Activated naive CD8-positive, alpha-beta T cell (primary cell): ENCODE measurements at regions not wholly inside any gene's neighbourhood (a gene's known extent, or its start where the extent isn't known, plus 50 kb on each side); places are given as distances from the start of the nearest gene placed in this dataset.

Source experiments
- H3K27ac Mint-ChIP-seq: one replicate; pipeline ENCODE4 v1.8.0; 2021; ENCODE audit warnings: mixed read lengths
- H3K27me3 Mint-ChIP-seq: one replicate; pipeline ENCODE4 v1.8.0; 2021; ENCODE audit warnings: mixed read lengths
- H3K36me3 Mint-ChIP-seq: one replicate; pipeline ENCODE4 v1.8.0; 2021; ENCODE audit warnings: mixed read lengths
- H3K4me1 Mint-ChIP-seq: one replicate; pipeline ENCODE4 v1.8.0; 2021; ENCODE audit warnings: low read depth, mixed read lengths
- H3K4me3 Mint-ChIP-seq: one replicate; pipeline ENCODE4 v1.8.0; 2021; ENCODE audit warnings: mild to moderate bottlenecking, mixed read lengths
- H3K9me3 Mint-ChIP-seq: one replicate; pipeline ENCODE4 v1.8.0; 2021; ENCODE audit warnings: low read depth, mixed read lengths

DNA sequence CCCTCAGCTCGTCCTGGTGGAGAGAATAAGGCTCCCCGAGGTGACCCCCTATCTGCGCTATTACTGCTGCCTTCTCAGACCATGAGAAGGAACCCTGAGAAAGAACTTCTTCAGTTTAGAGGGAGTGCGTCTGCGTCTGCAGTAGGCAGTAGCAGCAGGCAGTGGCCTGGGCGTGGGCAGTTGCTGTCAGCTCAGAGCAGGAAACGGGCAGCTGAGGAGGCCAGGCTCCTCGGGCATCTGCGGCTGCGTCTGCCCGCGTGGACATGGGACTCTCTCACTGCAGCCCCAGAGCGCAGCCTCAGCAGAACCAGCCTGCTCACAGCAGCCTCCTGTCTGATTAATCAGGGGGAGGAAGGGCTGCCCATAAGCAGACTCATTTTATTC is 49.8 kb upstream of the FCN1 start:
- H3K36me3 Mint-ChIP-seq, result no peaks in the 10 kb centered on the region
- H3K4me3 Mint-ChIP-seq, result no peak overlapping the region
- H3K27me3 Mint-ChIP-seq, result no peaks in the 10 kb centered on the region
- H3K4me1 Mint-ChIP-seq, result no peaks in the 10 kb centered on the region
- H3K9me3 Mint-ChIP-seq, result no peaks in the 10 kb centered on the region
- H3K27ac Mint-ChIP-seq, result no peak overlapping the region

DNA sequence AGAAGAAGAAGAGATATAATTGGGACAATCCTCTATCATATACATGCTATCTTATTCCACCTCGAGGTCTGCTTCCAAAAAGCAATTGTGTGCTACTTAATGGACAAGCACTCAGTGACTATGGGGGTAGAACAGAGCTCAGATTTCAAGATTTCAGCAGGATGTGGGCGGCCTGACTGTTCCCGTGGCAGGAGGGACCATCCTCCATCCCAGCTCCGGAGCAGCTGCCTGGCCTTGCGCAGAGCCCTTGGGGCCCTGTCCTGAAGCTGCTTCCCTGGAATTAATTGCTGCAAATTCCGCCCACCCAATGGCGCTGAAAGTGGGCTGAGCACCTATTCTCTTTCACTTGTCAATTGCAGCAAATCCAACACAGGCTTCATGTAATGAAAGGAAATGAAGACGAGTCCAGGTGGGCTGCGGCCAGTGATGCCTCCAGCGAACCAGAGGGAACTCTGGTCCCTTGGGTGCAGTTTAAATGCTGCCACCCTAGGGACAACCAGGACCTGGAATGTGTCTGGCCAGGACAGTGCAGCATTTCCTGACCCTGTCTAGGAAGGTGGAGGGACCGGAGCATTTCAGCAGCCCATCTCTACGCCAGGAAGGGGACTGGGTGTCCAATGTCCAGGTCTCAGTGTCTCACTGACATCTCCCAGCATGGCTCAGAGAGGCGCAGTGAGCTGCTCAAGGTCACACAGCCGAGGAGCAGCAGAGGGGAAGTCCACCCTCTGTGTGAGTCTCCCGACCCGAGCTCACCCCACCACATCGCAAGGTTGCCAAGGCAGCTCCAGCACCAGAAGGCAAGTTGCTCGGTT is 50.5 kb upstream of the FCN1 start:
- H3K4me1 Mint-ChIP-seq, result no peaks in the 10 kb centered on the region
- no peaks in the 10 kb centered on the region for H3K36me3 Mint-ChIP-seq
- H3K4me3 Mint-ChIP-seq, result no peak overlapping the region
- no peak overlapping the region for H3K27ac Mint-ChIP-seq
- no peaks in the 10 kb centered on the region for H3K9me3 Mint-ChIP-seq
- no peaks in the 10 kb centered on the region for H3K27me3 Mint-ChIP-seq

DNA sequence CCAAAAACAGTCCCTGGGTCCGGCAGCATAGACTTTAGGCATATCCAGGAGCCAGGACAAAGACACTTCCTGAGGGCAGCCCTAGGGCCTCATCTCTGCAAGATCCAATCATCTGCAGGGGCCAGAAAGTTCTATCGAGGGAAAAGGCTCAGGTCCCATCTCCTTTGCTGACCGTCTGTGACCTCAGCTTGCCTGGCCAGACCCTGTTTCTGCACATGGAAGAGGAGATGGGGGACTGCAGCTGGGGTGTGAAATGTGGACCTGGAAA is 51.0 kb upstream of the FCN1 start:
- H3K4me1 Mint-ChIP-seq, result no peaks in the 10 kb centered on the region
- H3K9me3 Mint-ChIP-seq, result no peaks in the 10 kb centered on the region
- no peak overlapping the region for H3K27ac Mint-ChIP-seq
- no peaks in the 10 kb centered on the region for H3K27me3 Mint-ChIP-seq
- no peaks in the 10 kb centered on the region for H3K36me3 Mint-ChIP-seq
- H3K4me3 Mint-ChIP-seq, result no peak overlapping the region

DNA sequence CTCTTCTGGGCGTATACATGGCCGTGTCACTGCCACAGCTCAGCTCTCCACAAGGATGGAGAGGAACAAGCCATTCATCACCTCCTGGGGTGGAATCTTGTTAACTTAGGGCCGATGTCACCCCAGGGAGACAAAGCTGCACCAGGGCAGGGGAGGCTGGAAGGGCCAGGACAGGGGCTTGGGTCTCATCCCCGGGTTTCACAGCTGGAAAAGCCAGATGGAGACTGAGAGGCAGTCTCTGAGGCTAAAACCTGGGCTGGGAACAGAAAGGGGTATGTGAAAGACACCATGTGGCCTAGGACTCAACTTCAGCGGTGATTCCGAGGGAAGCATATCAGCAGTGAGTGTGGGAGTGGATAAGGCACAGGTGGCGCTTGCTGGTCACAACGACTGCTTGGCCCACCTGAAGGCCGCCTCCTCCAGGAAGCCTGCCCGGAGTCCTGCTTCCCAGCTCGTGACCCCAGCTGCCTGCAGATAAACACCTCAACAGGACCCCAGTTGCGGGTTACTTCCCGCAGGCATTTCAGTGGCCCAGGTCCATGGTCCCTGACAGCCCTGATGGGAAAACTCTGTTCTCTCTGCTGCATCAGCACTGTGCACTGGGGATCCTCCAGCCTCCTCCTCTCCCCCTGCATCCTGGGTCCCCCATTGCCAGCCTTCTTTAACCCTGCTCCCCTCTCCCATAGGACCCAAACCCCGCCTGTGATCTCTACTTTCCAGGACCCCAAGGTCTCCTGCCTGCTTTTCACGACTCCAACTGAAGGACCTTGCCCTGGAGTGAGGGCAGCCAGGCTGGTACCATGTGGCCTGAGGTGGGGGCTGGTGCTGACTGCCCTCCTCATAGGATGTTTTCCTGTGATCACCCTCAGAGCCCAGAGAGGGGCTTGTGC is 51.7 kb upstream of the FCN1 start:
- Mint-ChIP-seq H3K9me3 (no peaks in the 10 kb centered on the region), H3K4me1 (no peaks in the 10 kb centered on the region), H3K27ac (no peak overlapping the region), H3K36me3 (no peaks in the 10 kb centered on the region), H3K27me3 (no peaks in the 10 kb centered on the region), H3K4me3 (no peak overlapping the region)

DNA sequence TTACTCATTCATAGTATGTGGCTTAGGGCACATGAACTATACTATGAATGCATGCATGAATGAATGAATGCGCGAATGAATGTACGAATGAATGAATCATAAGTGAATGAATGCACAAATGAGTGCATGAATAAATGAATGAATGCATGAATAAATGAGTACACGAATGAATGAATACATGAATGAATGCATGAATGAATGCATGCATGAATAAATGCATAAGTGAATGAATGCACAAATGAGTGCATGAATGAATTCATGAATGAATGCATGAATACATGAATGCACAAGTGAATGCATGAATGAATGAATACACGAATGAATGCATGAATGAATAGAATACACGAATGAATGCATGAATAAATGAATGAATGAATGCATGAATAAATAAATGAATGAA is 52.5 kb upstream of the FCN1 start:
- Mint-ChIP-seq H3K4me1 (no peaks in the 10 kb centered on the region), H3K27ac (no peak overlapping the region), H3K4me3 (no peak overlapping the region), H3K9me3 (no peaks in the 10 kb centered on the region), H3K27me3 (peaks cover 1% of the 10 kb centered on the region), H3K36me3 (no peaks in the 10 kb centered on the region)

DNA sequence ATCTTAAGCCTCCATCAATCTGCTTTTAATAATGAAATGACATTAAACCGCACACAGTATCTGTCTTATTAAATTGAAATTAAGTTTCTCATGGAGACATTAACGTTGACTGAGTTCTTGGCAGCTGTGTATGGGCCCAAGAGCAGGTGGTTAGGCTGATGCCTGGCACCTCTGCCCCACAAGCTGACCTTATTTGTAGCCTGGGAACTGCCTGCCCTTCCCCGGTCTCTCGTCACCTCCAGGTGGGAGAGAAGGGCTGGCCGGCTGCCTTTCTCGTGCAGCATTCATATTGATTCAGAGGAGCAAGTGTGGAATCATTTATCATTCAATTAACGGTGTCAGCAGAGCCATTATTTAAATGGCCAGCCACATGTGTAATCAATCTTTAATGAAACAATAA is 53.0 kb upstream of the FCN1 start:
- H3K27me3 Mint-ChIP-seq, result peaks cover 2% of the 10 kb centered on the region
- H3K36me3 Mint-ChIP-seq, result no peaks in the 10 kb centered on the region
- no peak overlapping the region for H3K4me3 Mint-ChIP-seq
- no peaks in the 10 kb centered on the region for H3K9me3 Mint-ChIP-seq
- H3K27ac Mint-ChIP-seq, result no peak overlapping the region
- no peaks in the 10 kb centered on the region for H3K4me1 Mint-ChIP-seq

DNA sequence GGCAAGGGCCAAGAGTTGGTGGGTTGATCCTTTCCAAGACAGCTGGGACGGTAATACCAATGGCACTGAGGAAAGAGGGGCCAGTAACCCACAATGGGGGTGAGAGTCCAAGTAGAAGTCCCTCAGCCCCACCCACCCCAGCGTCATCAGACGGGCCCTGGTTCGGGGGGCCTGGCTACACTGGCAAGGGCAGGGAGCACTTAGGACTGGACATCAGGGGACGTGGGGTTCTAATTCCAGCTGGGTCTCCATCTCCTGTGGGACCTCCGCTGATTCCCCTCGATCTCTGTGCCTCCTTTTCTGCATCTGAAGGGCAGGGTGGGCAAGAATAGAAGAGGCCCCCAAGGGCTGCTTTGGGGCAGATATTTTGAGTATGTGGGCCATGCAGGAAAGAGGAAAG is 53.5 kb upstream of the FCN1 start:
- Mint-ChIP-seq H3K9me3 (no peaks in the 10 kb centered on the region), H3K27me3 (peaks cover 2% of the 10 kb centered on the region), H3K4me3 (no peak overlapping the region), H3K27ac (no peak overlapping the region), H3K36me3 (no peaks in the 10 kb centered on the region), H3K4me1 (no peaks in the 10 kb centered on the region)

DNA sequence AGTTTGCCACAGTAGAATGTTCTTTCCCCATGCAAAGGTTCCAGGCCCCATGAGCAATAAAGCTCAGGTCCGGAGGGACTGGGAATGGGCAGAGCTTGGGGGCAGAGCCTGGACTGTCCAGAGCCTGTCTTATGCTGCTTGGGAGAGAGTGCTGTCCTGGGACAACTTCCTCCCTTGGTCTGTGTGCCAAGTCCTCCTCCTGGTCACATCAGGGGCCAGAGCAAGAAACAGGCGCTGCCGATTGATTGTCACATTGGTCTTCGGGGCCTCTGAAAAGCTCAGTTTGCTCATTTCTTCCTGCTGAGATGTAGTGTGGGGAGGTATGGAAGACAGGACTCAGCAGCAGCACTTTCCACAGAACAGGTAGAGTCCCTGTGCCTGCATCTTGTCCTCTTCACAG is 54.0 kb upstream of the FCN1 start:
- Mint-ChIP-seq H3K27me3 (peaks cover 2% of the 10 kb centered on the region), H3K4me3 (no peak overlapping the region), H3K36me3 (no peaks in the 10 kb centered on the region), H3K4me1 (no peaks in the 10 kb centered on the region), H3K9me3 (no peaks in the 10 kb centered on the region), H3K27ac (no peak overlapping the region)

DNA sequence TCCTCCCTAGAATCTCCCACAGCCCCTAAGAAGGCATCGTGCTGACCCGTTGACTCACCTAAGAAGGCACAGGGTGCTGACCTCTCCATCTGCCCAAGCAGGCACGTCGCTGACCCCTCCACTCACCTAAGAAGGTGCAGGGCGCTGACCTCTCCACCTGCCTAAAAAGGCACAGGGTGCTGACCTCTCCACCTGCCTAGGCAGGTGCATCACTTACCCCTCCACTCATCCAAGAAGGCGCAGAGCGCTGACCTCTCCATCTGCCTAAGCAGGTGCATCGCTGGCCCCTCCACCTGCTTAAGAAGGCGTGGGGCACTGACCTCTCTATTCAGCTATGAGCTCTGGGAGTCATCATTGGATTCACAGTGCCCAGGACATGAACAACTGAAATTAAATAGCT is 54.4 kb upstream of the FCN1 start:
- no peaks in the 10 kb centered on the region for H3K36me3 Mint-ChIP-seq
- H3K27ac Mint-ChIP-seq, result no peak overlapping the region
- peaks cover 2% of the 10 kb centered on the region for H3K27me3 Mint-ChIP-seq
- H3K9me3 Mint-ChIP-seq, result no peaks in the 10 kb centered on the region
- H3K4me3 Mint-ChIP-seq, result no peak overlapping the region
- H3K4me1 Mint-ChIP-seq, result no peaks in the 10 kb centered on the region

DNA sequence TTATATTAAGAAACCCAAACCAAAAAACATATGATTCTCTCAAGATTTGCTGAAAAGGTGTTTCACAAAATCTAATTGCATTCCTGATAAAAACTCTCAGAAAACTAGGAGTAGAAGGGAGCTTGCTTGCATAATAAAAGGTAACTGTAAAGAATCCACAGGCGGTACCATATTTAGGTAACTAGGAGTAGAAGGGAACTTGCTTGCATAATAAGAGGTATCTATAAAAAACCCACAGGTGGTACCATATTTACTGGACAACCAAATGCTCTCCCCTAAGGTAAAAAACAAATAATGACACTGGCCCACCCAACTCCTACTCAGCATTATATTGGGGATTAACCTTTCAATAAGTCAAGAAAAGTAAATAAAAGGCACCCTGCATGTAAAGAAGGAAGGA is 57.5 kb upstream of the FCN1 start:
- Mint-ChIP-seq H3K27ac (no peak overlapping the region), H3K36me3 (no peaks in the 10 kb centered on the region), H3K4me3 (no peak overlapping the region), H3K9me3 (no peaks in the 10 kb centered on the region), H3K4me1 (no peaks in the 10 kb centered on the region), H3K27me3 (peaks cover 2% of the 10 kb centered on the region)

DNA sequence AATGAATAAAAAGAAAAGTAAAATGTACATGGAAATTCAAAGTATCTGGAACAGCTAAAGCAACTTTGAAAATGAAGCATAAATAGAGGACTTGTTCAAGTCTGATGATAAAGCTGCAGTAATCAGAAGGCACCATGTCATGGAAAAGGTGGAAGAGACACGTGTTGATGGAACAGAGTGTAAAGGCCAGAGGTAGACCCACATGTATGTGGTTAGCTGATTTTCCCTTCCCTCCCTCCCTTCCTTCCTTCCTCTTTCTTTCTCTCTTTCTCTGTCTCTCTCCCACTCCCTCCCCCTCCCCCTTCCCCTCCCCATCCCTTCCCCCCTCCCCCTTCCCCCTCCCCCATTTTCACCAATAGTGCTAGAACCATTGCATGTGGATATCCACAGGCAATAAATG is 58.7 kb upstream of the FCN1 start:
- Mint-ChIP-seq H3K27me3 (peaks cover 2% of the 10 kb centered on the region), H3K4me3 (no peak overlapping the region), H3K36me3 (no peaks in the 10 kb centered on the region), H3K4me1 (no peaks in the 10 kb centered on the region), H3K9me3 (no peaks in the 10 kb centered on the region), H3K27ac (no peak overlapping the region)

DNA sequence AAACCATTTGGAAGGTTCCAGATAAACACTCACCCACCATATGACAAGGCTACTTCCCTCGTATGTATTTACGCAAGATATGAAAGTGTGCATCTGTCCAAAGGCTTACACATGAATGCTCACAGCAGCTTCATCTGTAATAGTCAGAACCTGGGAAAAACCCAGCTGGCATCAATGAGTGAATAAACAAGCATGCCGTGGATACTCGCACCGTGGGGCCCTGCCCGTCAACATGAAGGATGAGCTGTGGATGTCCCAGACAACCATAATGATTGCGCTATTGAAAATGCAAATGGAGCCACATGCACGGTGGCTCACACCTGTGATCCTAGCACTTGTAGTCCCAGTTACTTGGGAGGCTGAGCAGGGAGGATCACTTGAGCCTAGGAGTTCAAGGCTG is 60.6 kb upstream of the FCN1 start:
- Mint-ChIP-seq H3K9me3 (no peaks in the 10 kb centered on the region), H3K36me3 (no peaks in the 10 kb centered on the region), H3K27ac (no peak overlapping the region), H3K4me1 (no peaks in the 10 kb centered on the region), H3K4me3 (no peak overlapping the region), H3K27me3 (peaks cover 2% of the 10 kb centered on the region)

DNA sequence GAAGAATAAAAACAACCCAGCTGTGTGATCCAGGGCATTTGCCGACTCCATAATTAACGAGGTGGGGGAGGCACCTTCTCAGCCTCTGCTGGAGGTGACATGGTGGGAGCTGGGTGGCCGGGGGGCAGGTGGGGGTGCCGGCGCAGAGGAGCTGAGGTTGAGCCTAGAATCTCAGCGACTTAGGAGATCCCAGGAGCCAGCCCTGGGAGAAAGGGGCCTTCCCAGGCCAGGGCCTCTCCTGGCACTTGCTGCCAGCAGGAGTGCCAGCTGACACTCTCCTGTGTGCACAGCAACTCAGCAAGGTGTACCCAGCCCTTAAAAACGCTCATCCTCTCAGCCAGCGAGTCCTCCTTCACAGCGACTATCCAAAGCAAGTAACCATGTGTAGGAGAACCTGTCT is 62.8 kb upstream of the FCN1 start:
- Mint-ChIP-seq H3K27me3 (no peaks in the 10 kb centered on the region), H3K36me3 (no peaks in the 10 kb centered on the region), H3K27ac (no peak overlapping the region), H3K9me3 (no peaks in the 10 kb centered on the region), H3K4me3 (no peak overlapping the region), H3K4me1 (no peaks in the 10 kb centered on the region)

DNA sequence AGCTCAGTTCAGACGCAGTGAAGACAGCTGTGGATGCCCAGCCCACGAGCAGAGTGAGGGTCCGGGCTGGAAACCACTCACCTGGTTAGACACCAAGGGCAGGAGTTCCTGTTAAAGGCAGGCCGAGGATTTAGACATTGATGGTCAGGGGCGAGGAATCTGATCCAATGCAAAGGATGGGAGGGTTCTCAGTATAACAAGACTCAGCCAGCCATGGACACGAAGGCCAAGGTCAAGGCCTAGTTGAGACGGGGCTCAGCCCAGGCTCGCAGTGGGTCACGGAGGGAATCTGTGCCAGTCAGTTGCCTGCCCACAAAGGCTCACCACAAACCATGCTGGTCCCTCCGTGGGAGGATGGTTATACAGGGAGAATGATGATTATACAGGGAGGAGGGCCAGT is 63.3 kb upstream of the FCN1 start:
- Mint-ChIP-seq H3K9me3 (no peaks in the 10 kb centered on the region), H3K36me3 (no peaks in the 10 kb centered on the region), H3K4me1 (no peaks in the 10 kb centered on the region), H3K27me3 (no peaks in the 10 kb centered on the region), H3K4me3 (no peak overlapping the region), H3K27ac (no peak overlapping the region)

DNA sequence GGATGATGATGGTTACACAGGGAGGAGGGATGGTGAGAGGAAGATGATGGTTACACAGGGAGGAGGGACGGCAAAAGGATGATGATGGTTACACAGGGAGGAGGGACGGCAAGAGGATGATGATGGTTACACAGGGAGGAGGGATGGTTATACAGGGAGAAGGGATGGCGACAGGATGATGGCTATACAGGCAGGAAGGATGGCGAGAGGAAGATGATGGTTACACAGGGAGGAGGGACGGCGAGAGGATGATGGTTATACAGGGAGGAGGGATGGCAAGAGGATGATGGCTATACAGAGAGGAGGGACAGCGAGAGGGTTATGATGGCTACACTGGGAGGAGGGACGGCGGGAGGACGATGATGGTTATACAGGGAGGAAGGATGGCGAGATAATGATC is 64.1 kb upstream of the FCN1 start:
- no peaks in the 10 kb centered on the region for H3K9me3 Mint-ChIP-seq
- peak overlapping the region; percentile 24 for H3K27ac Mint-ChIP-seq
- no peak overlapping the region for H3K4me3 Mint-ChIP-seq
- no peaks in the 10 kb centered on the region for H3K4me1 Mint-ChIP-seq
- no peaks in the 10 kb centered on the region for H3K36me3 Mint-ChIP-seq
- H3K27me3 Mint-ChIP-seq, result no peaks in the 10 kb centered on the region

DNA sequence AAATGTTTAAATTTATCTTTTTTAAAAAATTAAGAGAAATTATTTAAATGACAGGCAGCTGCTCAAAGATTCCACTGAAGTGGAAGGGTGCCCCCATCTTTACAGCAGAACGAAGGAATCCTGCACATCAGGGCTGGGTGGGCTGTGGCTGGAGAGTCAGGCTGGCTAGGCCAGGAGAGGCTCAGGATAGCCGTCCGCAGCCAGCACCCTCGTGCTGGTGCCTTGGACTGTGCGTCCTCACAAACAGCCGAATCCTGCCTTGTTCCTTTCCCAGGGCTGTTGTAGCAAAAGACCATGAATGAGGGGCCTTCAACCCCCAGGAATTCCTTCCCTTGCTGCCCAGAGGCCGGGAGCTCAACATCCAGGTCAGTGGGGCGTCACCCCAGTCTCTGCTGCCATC is 64.6 kb upstream of the FCN1 start:
- no peak overlapping the region for H3K27ac Mint-ChIP-seq
- no peaks in the 10 kb centered on the region for H3K36me3 Mint-ChIP-seq
- peaks cover 3% of the 10 kb centered on the region for H3K9me3 Mint-ChIP-seq
- H3K4me1 Mint-ChIP-seq, result no peaks in the 10 kb centered on the region
- H3K4me3 Mint-ChIP-seq, result no peak overlapping the region
- no peaks in the 10 kb centered on the region for H3K27me3 Mint-ChIP-seq
